ENCODE measurements at regions not wholly inside any gene's neighbourhood (a gene's known extent, or its start where the extent isn't known, plus 50 kb on each side); places are given as distances from the start of the nearest gene placed in this dataset.

DNA sequence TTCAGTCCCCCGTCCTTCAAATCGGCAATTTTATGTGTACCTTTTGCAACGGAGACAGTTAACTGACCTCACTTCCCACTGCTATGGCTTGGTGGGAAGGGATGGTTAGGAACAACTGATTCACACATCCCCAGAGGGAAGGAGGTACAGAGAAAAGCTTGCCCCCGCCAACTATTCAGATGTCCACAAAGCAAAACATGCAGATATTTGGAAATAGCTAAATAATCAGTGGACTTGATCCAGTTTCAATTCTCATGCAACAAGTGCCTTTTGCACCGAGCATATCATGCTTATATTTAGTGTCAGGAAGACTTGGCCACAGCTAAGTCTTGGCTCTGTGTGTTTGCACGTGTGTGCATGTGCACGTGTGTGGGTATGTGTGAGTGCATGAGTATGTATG, 144.6 kb downstream of the SNX19 start:
- TF ChIP-seq, protein P1, sequence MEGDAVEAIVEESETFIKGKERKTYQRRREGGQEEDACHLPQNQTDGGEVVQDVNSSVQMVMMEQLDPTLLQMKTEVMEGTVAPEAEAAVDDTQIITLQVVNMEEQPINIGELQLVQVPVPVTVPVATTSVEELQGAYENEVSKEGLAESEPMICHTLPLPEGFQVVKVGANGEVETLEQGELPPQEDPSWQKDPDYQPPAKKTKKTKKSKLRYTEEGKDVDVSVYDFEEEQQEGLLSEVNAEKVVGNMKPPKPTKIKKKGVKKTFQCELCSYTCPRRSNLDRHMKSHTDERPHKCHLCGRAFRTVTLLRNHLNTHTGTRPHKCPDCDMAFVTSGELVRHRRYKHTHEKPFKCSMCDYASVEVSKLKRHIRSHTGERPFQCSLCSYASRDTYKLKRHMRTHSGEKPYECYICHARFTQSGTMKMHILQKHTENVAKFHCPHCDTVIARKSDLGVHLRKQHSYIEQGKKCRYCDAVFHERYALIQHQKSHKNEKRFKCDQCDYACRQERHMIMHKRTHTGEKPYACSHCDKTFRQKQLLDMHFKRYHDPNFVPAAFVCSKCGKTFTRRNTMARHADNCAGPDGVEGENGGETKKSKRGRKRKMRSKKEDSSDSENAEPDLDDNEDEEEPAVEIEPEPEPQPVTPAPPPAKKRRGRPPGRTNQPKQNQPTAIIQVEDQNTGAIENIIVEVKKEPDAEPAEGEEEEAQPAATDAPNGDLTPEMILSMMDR (optimal IDR thresholded peaks at IDR 0.05 in 1 of 3, IDR thresholded peaks at IDR 0.05 in 1 of 3, conservative IDR thresholded peaks at IDR 0.05 in 1 of 3; ENCODE audit: extremely low read depth in 1 of 3, insufficient read depth in 2 of 3, low read length in 3 of 3): no peak
- TF ChIP-seq EZH2 (IDR thresholded peaks at IDR 0.05; ENCODE audit: low read length): no peak
